ENCODE measurements at regions not wholly inside any gene's neighbourhood (a gene's known extent, or its start where the extent isn't known, plus 50 kb on each side); places are given as distances from the start of the nearest gene placed in this dataset.

DNA sequence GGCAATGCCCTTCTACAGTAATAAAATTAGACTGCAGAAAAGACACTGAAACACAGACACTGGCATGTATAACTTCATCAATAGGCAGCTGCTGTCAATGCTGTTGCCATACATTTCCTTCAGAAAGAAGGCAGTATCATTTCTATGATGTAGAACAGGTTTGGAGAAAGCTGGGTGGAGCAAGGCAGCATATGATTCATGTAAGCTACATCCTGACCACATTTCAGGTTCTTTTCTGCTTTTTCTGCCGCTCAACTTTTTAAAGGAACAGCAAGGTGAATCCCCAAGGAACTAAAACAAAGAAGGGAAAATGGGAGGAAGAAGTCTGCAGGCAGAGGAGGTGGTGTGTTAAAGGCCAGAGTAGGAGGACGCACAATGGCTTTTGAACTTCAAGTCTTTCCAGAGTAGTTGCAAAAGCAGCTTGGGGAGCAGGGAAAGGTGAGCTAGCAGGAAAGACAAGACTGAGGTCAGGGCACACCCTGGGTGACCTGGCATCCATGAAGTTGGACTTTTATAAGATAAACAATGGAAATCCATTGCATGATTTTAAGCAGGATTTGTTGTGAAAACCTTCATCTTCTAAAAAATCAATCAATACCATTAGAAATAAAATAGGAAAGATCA is 142.1 kb downstream of the MED10 start:
- H3K9me3 ChIP-seq (ENCODE audit: insufficient read depth in 2 of 2, low read depth in 1 of 2, low read length in 1 of 2) = no peaks in the 10 kb centered on the region
- H3K9ac ChIP-seq (replicated peaks in 1 of 4; ENCODE audit: extremely low read depth in 1 of 4, low read depth in 3 of 4, low read length in 3 of 4) = no peak overlapping the region
- DNase-seq (ENCODE audit: low read depth in 1 of 2, low spot score in 2 of 2) (no peak), FAIRE-seq (no peak)
- no peak overlapping the region for H2BK15ac ChIP-seq (ENCODE audit: low read length)
- no peak overlapping the region for H3K4ac ChIP-seq (replicated peaks; ENCODE audit: insufficient read length, low read depth, low read length)
- no peak overlapping the region for H3K4me2 ChIP-seq (ENCODE audit: insufficient read depth in 1 of 2, low read depth in 2 of 2, low read length in 2 of 2)
- no peaks in the 10 kb centered on the region for H3K79me2 ChIP-seq (ENCODE audit: control insufficient read depth in 1 of 2, insufficient read depth in 2 of 2, low read length in 2 of 2)
- no peak overlapping the region for H4K5ac ChIP-seq (ENCODE audit: insufficient read length, low read depth, low read length)
- H2AFZ ChIP-seq (ENCODE audit: low read length) = no peak overlapping the region
- 92% methylated on average over 2 of the region's 2 CpGs; no CpG with 5 or more reads in 1 of the 2 experiments for WGBS, 2 experiments (ENCODE audit: extremely low coverage in 1 of 2, insufficient coverage in 1 of 2, insufficient read length in 1 of 2, insufficient replicate concordance in 2 of 2, low coverage in 1 of 2, low lambda C conversion rate in 2 of 2, missing lambda C conversion rate in 1 of 2)
- H3K18ac ChIP-seq (ENCODE audit: extremely low read depth, low read length) = no peak overlapping the region
- H2BK12ac ChIP-seq (ENCODE audit: low read depth, low read length) = no peak overlapping the region
- POLR2A ChIA-PET (ENCODE audit: partially characterized antibody) = no interaction called here
- no peak overlapping the region for H3K14ac ChIP-seq (ENCODE audit: insufficient read length)
- H3K79me1 ChIP-seq (ENCODE audit: low read depth, low read length) = no peaks in the 10 kb centered on the region
- H3K36me3 ChIP-seq (ENCODE audit: control insufficient read depth in 2 of 4, insufficient read depth in 4 of 4, low read length in 3 of 4) = no peaks in the 10 kb centered on the region
- no peak overlapping the region for H2BK5ac ChIP-seq (ENCODE audit: low read depth, low read length)
- H4K8ac ChIP-seq (ENCODE audit: extremely low read depth, insufficient read depth, low read length) = no peak overlapping the region
- CTCF ChIA-PET (ENCODE audit: partially characterized antibody) = no interaction called here
- no peak overlapping the region for H3K56ac ChIP-seq (replicated peaks; ENCODE audit: insufficient read length, low read depth, low read length)
- peaks cover 1% of the 10 kb centered on the region; the same call in 1 of the 2 replicates for H3K23me2 ChIP-seq (ENCODE audit: low read depth, low read length)
- H3K4me1 ChIP-seq (replicated peaks in 1 of 4; ENCODE audit: control insufficient read depth in 3 of 4, insufficient read depth in 4 of 4, low read length in 3 of 4) = no peaks in the 10 kb centered on the region
- H4K20me1 ChIP-seq (replicated peaks in 1 of 2; ENCODE audit: control insufficient read depth in 1 of 2, insufficient read depth in 2 of 2, low read length in 2 of 2) = no peaks in the 10 kb centered on the region
- no peak overlapping the region for H2AK5ac ChIP-seq (ENCODE audit: low read depth, low read length)
- H3K27ac ChIP-seq (ENCODE audit: low read depth, low read length) = no peak overlapping the region
- H2BK20ac ChIP-seq (ENCODE audit: low read length) = no peak overlapping the region
- no peaks in the 10 kb centered on the region for H3K27me3 ChIP-seq (replicated peaks in 1 of 4; ENCODE audit: control insufficient read depth in 3 of 4, extremely low read depth in 1 of 4, insufficient read depth in 3 of 4, low read length in 3 of 4)
- no peak overlapping the region for H3K23ac ChIP-seq (ENCODE audit: insufficient read length)
- no peak overlapping the region for H2BK120ac ChIP-seq (replicated peaks; ENCODE audit: low read depth, low read length)
- H3K4me3 ChIP-seq (ENCODE audit: extremely low read depth in 1 of 4, insufficient read depth in 2 of 4, low read depth in 3 of 4, low read length in 4 of 4) = no peak overlapping the region
- no peak overlapping the region for H4K91ac ChIP-seq (replicated peaks; ENCODE audit: insufficient read length, low read length)
- TF ChIP-seq RBBP5 (IDR thresholded peaks at IDR 0.05; ENCODE audit: borderline replicate concordance, low read depth, low read length) (no peak), EZH2 (IDR thresholded peaks at IDR 0.05; ENCODE audit: low read depth, low read length, severe bottlenecking) (no peak), BCL11A (IDR thresholded peaks at IDR 0.05; ENCODE audit: low read depth in 2 of 2, low read length in 2 of 2) (no peak)

All from H1 (cell line).